ENCODE measurements at regions not wholly inside any gene's neighbourhood (a gene's known extent, or its start where the extent isn't known, plus 50 kb on each side); places are given as distances from the start of the nearest gene placed in this dataset.

- DNase-seq (ENCODE audit: low spot score), result peak; percentile 13
- TF ChIP-seq, protein P1, sequence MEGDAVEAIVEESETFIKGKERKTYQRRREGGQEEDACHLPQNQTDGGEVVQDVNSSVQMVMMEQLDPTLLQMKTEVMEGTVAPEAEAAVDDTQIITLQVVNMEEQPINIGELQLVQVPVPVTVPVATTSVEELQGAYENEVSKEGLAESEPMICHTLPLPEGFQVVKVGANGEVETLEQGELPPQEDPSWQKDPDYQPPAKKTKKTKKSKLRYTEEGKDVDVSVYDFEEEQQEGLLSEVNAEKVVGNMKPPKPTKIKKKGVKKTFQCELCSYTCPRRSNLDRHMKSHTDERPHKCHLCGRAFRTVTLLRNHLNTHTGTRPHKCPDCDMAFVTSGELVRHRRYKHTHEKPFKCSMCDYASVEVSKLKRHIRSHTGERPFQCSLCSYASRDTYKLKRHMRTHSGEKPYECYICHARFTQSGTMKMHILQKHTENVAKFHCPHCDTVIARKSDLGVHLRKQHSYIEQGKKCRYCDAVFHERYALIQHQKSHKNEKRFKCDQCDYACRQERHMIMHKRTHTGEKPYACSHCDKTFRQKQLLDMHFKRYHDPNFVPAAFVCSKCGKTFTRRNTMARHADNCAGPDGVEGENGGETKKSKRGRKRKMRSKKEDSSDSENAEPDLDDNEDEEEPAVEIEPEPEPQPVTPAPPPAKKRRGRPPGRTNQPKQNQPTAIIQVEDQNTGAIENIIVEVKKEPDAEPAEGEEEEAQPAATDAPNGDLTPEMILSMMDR (IDR thresholded peaks at IDR 0.05; ENCODE audit: extremely low read depth, missing control alignments), result no peak
Measured at GRCh38 chr18:32884543-32884942, 111.7 kb upstream of the KLHL14 start.

DNA sequence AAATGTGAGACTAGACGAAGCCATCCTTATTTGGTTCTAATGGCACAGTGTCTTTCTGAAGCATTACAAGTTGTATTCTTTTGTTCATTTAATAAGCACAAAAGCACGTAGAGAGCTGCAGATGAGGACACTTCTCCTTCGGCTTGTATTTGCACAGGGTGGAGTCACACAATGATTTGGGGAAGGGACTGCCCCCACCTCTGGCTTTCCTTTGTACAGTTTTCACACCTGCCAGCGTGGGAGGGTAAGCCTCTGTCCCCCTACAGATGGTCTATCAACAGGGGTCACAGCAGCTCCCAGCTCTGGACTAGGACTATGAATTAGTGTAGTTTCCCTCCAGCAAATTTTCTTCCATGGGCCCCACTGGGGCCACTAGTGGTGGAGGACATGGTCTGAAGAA, 108.2 kb upstream of the KLHL14 start:
- TF ChIP-seq, protein P1 (IDR thresholded peaks at IDR 0.05; ENCODE audit: extremely low read depth, missing control alignments), result no peak
- DNase-seq (ENCODE audit: low spot score), result no peak

DNA sequence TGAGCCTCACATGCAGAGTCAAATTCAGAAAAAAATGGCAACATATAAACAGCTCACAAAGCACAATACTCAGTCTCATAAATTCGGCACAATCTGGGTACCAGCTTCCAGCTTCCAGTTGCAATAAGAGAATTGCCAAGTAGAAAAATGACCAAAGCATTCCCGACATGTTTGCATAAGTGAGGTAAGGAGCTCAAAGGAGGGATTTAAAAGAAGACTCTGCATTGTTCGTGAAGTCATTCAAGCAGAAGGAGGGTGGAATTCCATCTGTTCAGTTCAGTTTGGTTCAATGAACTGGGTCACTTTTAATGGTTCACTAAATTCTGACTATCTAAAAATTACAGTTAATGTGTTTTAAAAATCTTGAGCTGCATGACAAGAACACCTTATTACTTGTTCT, 106.7 kb upstream of the KLHL14 start:
- no peak for DNase-seq (ENCODE audit: low spot score)
- TF ChIP-seq, protein P1 (IDR thresholded peaks at IDR 0.05; ENCODE audit: extremely low read depth, missing control alignments), result no peak

DNA sequence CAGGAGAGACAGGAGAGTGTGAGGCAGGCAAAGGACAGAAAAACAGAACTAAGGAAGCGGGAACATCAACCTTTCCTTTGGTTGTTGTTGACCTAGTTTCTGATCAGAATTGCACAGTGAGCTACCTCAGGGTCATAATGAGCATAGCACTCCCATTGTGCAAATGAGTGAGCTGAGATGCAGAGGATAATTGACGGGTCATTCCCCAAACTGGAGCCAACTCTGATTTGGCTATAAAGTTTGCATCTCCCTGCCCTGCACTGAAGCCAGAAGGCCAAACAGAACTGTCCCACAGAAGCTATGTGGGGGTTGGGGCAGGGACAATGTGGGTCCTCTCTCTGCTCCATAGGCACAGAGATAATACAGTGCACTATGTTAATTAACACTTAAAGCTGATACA, 105.6 kb upstream of the KLHL14 start:
- no peak for DNase-seq (ENCODE audit: low spot score)
- TF ChIP-seq, protein P1 (IDR thresholded peaks at IDR 0.05; ENCODE audit: extremely low read depth, missing control alignments), result no peak

DNA sequence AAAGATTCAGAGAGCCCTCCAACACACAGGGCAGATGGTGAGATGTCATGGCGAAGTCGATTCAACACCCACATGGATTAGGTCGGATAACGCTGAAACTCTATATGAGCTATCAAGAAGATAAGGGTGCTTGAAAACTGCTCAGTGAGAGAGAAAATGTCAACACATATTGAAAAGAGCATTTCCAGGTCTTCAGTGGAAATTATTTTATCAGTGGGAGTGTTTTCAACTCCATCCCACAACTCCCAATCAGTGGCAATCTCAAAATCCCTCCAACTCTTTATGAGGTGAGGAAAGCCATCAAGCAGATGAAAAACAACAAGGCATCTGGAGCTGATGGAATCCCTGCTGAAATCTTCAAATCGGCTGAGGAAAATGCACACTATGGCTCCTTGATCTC, 104.5 kb upstream of the KLHL14 start:
- TF ChIP-seq, protein P1 (IDR thresholded peaks at IDR 0.05; ENCODE audit: extremely low read depth, missing control alignments), result no peak
- no peak for DNase-seq (ENCODE audit: low spot score)

- TF ChIP-seq, protein P1 (IDR thresholded peaks at IDR 0.05; ENCODE audit: extremely low read depth, missing control alignments), result no peak
- no peak for DNase-seq (ENCODE audit: low spot score)
Measured at GRCh38 chr18:32875625-32876024, 102.8 kb upstream of the KLHL14 start.

GRCh38 chr18:32871786-32872185, 99.0 kb upstream of the KLHL14 start:
- no peak for DNase-seq (ENCODE audit: low spot score)

More at GRCh38 chr18:32871786-32872185, 99.0 kb upstream of the KLHL14 start:
- TF ChIP-seq, protein P1 (IDR thresholded peaks at IDR 0.05; ENCODE audit: extremely low read depth, missing control alignments), result no peak
